Stimulated activated CD8-positive, alpha-beta memory T cell treated with anti-CD3 and anti-CD28 coated beads, Interleukin-2, amount 100 ng/mL, for 1 hour (primary cell): ENCODE measurements at regions not wholly inside any gene's neighbourhood (a gene's known extent, or its start where the extent isn't known, plus 50 kb on each side); places are given as distances from the start of the nearest gene placed in this dataset.

Experiments
- DNase-seq, 2 donors: peaks; one replicate each; pipeline ENCODE4 v3.0.0-alpha.2; 2020; ENCODE audit warnings: low read depth in 2 of 2

DNA sequence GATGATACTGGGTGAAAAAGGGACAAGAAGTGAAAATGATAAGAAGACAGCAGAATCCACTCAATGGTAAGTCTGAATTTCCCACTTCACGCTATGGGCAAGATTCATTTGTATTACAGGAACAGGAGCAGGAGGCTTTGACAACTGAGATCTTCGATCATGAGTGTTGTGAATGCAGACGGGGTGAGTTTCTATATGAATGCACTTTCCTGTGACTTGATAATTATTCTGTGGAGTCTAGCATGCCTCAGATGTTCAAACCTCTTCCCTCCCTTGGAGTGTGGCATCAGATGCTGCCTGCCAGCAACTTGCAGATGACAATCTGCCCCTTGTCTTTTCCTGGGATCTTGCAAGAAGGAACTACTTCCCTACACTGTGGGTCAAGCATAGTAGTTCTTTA is 225.4 kb downstream of the HLX start:
- DNase-seq: no peak

DNA sequence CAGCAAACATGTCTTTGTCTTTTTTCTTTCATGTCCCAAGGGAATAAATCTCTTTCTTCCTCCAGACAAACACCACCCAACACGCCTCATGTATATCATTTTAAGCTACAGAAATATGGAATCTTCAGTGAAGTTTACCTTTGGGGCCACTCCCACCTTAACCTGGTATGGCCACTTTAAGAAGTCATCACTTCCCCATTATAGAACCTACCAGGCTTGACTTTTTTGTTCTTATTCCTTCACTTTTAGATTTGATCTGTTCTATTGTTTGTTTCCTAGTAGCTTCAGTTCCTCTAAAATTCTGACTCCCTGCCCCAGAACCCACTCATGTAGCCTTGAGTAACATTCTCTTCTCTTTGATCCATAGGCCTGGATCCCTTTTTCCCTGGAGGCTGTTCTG is 226.3 kb downstream of the HLX start:
- no peak for DNase-seq

DNA sequence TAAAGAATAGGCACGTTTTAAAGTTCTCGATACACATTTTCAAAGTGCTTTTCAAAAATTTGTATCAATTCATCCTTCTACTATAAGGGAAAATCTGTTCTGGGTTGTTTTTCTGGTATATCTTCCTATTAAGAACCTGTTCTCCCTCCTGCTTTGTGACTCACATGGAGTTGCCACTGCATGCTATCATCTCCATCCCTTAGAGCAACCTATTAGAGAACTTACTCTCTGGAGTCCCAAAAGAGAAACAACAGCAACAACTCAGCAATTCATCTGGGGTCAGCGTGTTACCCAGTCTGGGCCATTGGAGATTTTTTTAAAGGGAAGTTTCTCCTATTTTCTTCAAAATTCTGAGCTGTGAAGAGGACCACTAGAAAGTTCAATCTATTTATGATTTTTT is 227.4 kb downstream of the HLX start:
- DNase-seq: no peak

DNA sequence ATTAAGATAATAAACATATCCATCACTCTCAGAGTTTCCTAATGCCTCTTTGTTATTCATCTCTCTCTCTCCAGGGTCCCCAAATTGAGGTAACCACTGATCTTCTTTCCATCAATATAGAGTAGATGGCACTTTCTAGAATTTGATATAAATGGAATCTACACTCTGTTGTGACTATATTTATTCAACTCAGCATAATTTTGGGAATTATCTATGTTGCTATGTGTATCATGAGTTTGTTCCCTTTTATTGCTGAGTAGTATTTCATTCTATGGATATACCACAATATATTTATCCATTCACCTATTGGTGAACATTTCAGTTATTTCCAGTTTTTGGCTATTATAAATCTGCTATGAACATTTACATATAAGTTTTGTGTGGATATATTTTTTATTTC is 230.7 kb downstream of the HLX start:
- no peak for DNase-seq

DNA sequence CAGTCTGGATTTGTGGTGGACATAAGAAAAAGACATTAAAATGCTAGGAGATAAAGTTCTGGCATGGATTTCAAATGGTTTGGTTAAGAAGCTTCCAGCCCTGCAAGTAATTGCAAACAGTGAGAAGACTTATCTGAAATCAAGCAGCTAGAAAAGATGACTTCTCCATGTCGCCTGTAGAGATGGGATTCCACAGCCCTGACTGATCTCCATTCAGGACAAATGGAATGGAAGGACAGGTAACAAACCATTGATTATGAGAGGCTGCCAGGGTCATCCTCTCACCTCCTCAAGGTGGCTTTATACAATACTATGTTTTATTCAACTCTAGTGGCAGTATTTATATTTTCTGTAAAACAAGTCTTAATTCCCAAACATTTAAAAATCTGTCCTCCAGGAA is 237.9 kb downstream of the HLX start:
- DNase-seq: no peak

DNA sequence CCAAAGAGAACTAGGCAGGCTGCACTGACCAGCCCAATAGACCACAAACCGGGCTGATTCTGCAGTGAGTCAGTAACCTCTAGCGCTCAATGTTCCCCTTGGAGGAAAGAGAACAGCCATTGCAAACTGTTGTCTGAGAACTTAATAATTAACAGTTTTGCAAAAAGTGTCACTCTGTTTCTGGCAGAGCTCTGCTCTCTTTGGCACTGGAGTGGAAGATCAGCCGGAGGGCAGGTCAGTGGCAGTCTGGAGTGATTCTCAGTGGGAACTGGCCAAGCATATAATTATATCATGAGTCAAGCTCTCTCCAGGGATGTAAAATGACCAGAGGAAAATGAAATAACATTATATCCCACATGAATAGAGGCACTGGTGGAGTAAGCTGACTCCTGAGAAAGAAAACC is 238.3 kb downstream of the HLX start:
- DNase-seq: no peak

DNA sequence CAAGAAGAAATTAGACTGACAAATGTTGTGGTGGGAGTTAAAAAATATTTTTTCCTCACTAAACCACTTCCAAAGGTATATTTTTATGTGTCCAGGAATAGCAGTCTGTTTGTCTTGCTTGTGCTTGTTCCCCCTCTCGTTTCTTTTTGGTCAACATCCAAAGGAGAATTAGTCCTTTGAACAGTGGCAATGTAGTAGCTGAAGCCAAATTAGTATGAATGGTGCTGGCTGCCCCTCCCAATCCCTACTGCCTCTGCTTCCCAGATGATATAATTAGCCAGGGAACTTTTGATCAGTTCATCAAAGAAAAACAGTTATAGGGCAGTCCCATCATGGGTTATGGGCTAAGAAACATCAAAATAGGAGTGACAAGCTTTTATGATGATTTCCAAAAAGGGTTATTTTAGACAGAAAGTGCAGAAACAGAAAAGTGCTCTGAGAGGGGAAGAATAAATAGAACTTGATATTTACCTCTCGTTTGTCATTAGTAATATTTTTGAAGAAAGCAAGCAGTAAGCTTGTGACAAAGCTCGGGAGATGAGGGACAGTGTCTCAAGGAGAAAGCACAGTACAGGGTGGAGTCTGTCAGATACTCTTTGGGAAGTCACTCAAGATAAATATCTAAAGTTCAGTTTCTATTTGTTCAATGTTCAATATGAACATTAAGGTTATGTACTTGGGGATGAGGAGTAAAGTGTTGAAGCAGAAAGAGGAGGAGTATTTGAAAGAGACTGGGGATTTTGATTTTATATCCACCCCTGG is 239.1 kb downstream of the HLX start:
- no peak for DNase-seq

DNA sequence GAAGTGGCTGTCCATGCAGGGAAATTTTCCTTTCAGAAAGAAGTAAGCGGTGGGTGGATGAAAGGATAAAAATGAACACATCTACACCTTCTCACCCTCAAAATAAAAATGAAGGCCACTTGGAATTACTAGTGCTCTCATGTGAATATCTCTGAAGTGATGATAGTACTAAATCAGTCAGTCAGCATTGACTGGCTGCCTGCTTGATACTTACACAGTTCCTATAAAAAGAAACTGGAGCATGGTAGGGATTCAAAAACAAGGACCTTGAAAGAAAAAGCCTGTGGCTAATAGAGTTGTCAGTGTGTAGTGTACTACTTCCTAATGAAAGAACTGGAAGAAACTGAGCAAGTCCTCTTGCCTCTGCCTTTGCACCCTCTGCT is 239.7 kb downstream of the HLX start:
- DNase-seq: no peak

DNA sequence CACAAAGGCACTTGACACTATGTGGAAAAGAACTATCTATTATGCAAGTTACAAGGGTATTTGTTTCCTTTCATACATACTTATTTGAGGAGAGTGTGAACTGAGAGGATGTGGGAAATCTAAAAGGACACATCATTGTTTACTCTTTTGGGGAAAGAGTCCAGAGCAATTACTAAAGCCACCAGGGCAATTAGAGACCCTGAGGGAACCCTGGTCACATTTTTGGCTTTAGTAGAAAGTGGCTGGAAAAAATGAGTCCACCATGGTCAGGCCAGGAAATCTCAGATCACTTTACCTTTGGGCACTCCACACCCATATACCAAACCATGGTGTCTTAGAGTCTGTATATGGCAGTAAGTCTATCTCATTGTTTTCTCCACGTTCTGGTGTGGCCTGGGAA is 243.3 kb downstream of the HLX start:
- no peak for DNase-seq

DNA sequence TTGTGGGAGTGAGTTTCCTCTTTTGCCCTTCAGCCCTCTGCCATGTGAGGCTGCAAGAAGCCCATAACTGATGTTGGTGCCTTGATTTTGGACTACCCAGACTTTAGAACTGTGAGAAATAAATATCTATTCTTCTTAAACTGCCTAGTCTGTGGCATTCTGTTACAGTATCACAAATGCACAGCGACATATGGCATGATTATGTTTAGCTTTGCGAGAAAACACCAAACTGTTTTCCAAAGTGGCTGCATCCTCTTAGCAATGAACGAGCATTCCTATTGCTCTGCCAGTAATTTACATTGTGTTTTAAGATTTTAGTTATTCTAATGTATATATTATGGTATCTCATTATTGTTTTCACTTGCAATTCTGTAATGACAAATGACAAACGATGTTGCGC is 246.7 kb downstream of the HLX start:
- no peak for DNase-seq

DNA sequence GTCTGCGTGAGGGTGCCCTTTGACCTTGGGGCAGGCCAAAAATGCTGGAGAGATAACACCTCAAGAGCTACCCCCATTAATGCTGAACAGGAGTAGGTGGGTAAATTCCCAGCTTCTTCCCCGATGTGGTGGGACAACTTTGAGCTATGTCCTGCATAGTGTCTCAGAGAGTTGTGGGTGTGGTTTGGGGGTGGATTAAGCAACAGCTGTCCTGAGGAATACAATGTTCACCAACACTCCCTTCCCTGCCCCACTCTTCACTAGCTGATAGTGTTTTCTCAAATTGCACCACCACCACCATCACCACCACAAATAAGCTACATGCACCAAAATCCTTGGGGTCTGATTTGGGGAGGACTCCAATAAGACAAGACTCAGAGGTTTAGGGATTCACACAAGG is 258.4 kb downstream of the HLX start:
- no peak for DNase-seq

DNA sequence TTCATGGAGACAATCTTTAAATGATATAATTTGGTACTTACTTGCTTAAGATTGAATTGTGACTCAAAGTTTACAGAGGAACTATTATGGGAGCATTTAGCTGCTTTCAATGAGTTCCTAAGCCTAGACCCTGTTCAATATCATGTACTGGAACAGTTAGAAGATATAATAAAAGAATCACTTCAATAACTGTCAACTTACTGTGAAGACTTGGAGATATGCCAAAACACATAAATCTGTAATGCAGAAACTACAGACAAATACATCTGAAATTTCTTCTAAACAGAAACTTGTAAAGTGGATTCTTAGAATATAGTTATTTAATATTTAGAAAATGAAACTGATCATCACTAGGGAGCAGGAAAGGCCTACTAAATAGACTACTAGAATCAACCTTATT is 259.3 kb downstream of the HLX start:
- DNase-seq: no peak

DNA sequence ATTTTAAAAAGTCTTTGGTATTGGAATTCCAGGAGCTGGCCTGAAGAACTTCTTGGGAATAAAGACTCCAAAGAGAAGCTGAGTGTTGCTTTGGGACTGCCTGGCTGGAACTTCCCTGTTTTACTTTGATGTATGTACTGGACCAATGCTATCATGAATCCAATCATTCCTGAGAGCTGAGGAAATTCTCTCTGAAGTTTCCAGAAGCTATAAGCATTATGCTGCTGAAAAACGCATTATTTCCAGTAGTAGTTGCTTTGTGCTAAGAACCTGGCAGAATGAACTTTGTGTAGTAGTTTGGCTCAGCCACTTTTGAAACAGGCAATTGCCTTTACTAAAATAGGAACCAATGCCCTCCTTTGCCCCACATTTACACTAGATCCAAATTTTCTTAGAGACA is 260.7 kb downstream of the HLX start:
- no peak for DNase-seq

DNA sequence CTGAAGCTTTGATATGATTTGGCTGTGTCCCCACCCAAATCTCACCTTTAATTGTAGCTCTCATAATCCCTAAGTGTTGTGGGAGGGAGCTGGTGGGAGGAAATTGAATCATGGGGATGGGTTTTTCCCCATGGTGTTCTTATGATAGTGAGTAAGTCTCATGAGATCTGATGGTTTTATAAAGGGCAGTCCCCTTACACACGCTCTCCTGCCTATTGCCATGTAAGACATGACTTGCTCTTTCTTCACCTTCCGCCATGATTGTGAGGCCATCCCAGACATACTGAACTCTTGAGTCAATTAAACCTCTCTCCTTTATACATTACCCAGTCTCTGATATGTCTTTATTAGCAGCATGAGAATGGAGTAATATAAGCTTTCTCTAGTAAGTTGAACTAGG is 261.9 kb downstream of the HLX start:
- DNase-seq: no peak

DNA sequence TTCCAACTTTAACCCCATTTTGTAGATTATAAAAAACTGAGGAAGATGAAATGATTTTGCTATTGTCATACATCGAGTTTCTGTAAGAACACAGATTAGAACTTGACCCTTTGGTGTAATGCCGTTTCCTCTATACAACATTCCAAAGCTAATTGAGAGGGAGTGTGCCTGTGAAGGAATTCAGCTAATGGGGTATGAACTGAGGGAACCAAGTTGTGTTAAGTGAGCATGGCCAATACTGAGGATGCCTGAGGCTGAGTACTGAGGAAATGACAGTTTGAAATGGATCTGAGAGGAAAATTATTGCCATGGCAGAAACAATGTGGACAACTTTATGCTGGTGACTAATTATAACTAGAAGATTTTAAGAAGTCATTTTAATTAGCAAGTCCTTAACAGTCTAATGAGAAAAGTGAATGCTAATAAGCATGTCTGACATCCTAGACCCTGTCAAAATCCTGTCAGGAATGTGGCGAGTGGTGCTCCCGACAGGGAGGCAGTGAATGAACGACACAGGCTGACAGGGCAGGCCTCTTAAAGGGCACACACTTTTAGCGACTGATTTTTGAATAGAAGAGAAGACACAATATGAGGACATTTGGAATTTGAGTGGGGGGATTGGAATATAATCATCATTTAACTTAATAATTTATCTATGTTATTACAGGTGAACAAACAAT is 262.5 kb downstream of the HLX start:
- DNase-seq: no peak

DNA sequence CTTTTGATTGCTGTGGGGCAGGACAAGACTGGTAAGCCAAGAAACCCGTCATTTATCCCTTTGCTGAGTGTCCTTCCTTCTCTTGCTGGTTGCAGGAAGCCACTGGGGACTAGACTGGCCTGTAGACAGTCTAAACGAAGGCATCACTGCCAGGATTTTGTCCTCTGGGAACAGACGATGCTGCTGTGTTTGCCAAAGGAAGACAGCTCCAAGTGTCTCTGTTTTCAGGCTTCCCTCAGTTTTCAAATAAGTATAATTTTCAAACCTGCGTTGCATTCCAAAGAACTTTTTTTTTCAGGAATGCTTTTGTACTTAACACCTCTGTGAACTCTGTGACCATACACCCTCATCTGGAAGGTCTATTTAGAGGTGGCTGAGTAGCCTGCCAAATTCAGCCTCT is 269.4 kb downstream of the HLX start:
- DNase-seq: no peak

DNA sequence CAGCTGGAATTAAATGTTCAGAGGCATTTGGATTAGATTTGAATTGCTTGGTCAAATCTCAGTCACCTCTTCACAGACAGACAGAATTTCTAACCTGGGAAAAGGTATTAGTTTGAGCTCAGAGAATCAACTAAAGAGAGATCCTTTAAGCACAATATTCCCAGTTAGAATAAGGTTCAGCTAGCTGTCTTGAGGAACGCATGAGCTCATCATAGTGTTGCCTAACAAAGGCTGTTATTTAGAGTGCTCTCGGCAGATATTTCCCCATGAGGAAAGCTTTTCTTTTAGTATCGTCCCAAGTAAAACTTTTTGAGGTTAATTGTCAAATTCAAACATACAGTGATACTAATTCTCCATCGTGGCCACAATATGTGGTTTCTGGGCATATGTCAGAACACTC is 269.9 kb downstream of the HLX start:
- DNase-seq: no peak

DNA sequence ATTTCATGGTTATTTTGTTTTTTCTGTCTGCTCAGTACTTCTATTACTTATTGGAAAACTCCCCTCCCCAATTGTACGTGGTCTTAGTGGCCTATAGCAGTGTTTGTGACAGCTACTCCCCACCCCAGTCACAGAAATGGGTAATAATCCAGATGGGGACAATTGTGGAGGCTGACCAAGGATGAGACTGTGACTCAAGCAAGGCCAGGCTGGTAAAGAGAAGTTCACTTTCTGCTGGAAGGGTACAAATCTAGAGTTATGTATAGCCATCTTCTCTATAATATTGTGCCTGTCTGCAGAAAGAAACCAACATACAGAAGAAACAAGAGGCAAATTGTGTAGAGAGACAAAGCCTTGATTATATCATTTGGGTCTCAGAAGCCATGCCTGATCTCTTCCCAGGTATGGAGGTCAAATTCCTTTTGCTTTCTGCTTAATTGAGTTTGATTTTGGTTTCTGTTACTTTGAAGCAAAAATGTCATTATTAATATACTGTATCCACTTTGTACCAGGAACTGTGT is 270.4 kb downstream of the HLX start:
- DNase-seq: no peak

DNA sequence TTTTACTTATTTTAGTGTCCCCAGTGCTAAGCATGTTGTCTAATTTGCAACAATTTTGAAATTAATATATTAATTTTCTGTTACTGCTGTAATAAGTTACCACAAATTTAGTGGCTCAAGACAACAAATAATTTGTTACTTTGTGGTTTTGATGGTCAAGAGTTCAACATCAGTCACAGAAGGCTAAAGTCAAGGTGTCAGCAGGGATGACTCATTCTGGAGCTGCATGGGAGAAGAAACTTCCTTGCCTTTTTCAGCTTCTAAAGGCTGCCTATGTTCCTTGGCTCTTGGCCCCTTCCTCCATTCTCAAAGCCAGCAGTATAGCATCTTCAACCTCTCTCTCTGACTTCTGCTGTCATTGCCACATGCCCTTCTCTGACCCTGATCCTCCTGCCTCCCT is 271.8 kb downstream of the HLX start:
- no peak for DNase-seq

DNA sequence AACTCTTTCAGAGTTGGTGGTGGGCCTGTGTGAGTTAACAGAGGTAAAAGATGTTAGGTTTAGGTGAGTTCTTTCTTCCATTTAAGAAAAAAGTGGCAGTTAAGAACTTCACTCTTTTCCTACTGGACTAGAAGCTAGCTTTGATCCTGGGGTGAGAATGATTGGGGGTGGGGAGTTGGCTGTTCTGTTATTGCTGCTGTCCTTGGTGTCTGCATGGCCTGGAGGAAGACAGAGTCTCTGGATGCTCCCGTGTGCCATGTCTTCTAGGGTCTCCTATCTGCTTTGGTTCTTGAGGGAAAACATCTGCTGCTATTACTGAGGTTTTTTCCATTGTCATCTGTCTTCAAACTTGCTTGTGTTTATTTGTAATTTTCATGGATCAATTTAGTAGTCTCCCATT is 275.7 kb downstream of the HLX start:
- no peak for DNase-seq

DNA sequence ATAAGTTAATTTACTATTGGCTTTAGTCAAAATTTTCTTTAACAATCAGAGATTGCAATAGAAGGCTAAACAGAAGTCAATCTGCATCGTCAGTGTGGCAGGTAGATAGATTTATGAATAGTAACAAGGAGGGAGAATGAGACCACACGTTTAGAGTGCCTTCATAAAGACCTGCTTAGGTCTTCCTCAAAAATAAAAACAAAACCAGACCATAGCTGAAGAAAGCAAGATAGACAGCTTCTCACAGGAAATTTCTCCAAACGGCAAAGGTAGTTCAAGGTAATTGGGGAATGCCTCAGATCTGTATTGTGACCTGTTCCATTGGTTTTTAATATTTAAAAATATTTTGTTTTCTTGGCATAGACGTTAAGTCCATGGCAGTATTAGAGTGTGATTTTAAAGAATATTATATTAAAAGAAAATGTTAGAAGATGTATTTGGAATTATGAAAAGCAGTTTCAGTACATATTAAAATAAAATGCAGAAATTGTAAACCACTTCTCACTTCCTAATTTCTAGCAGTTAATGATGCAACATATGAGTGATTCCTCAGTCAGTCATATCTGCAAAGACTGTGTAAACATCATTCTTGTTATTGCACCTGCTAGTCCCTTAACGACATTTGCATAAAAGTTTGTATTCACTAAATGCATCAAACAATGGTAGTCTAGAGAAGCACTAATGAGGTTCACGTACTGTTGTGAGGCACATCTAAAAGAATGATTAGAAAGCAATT is 278.0 kb downstream of the HLX start:
- no peak for DNase-seq

DNA sequence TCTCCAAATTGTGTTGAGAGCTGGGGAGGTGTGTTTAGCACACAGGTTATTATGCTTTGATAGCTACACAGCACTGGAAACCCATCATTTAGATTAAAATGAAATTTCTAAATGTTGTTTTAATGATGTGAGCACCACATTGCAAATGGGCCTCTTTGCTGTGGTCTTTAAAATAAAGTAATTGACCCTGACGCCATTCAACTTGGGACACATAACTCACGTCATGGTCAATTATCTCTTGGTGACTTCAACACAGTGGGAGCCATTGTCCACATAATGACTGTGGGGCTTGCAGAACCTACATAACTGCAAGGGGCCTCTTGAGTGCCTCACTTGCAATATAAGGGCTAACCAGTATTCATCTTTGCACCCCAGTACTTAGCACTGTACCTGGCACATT is 280.4 kb downstream of the HLX start:
- no peak for DNase-seq

DNA sequence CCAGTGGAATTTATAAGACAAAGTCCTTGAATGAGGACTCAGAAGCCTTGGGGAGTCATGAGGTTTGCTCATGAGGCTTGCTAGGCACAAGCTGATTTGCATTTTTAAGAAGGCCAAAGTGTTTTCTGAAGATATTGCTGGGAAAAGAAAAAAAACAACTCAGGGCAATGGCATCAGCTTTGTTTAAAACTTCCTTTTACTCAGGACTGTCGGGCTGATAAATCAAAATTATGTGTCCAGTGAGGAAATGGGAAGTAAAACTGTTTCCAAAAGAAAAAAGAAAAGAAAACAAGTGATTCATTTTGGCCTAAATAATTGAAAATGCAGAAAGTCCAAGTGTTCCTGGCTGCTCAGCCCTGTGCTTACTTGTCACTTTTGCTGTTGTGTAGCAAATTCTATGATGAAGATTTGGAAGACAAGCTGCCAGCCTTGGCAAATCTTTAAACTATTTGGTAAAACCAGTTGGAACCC is 282.4 kb downstream of the HLX start:
- DNase-seq: no peak
